ENCODE measurements at regions not wholly inside any gene's neighbourhood (a gene's known extent, or its start where the extent isn't known, plus 50 kb on each side); places are given as distances from the start of the nearest gene placed in this dataset.

DNA sequence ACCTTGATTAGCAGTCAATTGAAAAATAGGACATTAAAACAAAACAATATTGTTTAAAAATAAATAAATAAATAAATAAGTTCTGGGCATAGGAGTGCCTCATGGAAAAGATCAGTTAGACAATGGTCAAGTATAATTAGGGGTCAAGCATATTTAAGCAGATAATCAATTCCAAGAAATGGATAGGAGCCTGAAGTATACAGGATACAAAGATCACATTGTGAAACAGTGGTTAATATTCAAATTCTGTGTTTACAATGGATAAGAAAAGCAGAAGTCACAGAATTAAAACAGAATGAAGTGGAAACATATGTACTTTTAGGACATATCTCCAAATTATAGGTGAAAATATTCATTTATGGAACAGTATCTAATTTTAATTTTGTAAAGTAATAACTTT lies 1028.6 kb upstream of the CITED2 start:
- no peaks in the 10 kb centered on the region for H3K4me1 ChIP-seq (ENCODE audit: control insufficient read depth in 1 of 2, insufficient read depth in 2 of 2, low read length in 2 of 2)
- ATAC-seq (ENCODE audit: low FRiP score) (no peak), DNase-seq (no peak)

GRCh38 chr6:140401761-140402160 lies 1027.3 kb upstream of the CITED2 start:
- Histone ChIP-seq H3K9me3 (ENCODE audit: control insufficient read depth, low read length) (no peaks in the 10 kb centered on the region), H3K27ac (ENCODE audit: low read depth in 1 of 2, low read length in 2 of 2) (no peak overlapping the region), H3K36me3 (ENCODE audit: control insufficient read depth in 1 of 2, insufficient read depth in 2 of 2, low read length in 1 of 2) (no peaks in the 10 kb centered on the region), H3K4me1 (ENCODE audit: control insufficient read depth in 1 of 2, insufficient read depth in 2 of 2, low read length in 2 of 2) (no peaks in the 10 kb centered on the region), H3K27me3 (ENCODE audit: control insufficient read depth in 1 of 2, insufficient read depth in 2 of 2, low read length in 1 of 2) (no peaks in the 10 kb centered on the region), H3K4me3 (ENCODE audit: low read length in 2 of 2) (no peak overlapping the region)
- WGBS, 2 donors, result 73 to 82% methylated on average over 1 of the region's 1 CpG
- intact Hi-C loops (cut with DNase I), result no loop called here
- ATAC-seq (ENCODE audit: low FRiP score) (no peak), DNase-seq (no peak)

More for the DNA sequence above, 1028.6 kb upstream of the CITED2 start:
- no peak overlapping the region for H3K4me3 ChIP-seq (ENCODE audit: low read length in 2 of 2)
- no peaks in the 10 kb centered on the region for H3K36me3 ChIP-seq (ENCODE audit: control insufficient read depth in 1 of 2, insufficient read depth in 2 of 2, low read length in 1 of 2)
- no peak overlapping the region for H3K27ac ChIP-seq (ENCODE audit: low read depth in 1 of 2, low read length in 2 of 2)
- H3K9me3 ChIP-seq (ENCODE audit: control insufficient read depth, low read length), result no peaks in the 10 kb centered on the region
- no peaks in the 10 kb centered on the region for H3K27me3 ChIP-seq (ENCODE audit: control insufficient read depth in 1 of 2, insufficient read depth in 2 of 2, low read length in 1 of 2)
- intact Hi-C loops (cut with DNase I), result no loop called here

- H3K9me3 ChIP-seq (ENCODE audit: control insufficient read depth, low read length), result no peaks in the 10 kb centered on the region
- intact Hi-C loops (cut with DNase I), result no loop called here
- ATAC-seq (ENCODE audit: low FRiP score), result no peak
- no peaks in the 10 kb centered on the region for H3K4me1 ChIP-seq (ENCODE audit: control insufficient read depth in 1 of 2, insufficient read depth in 2 of 2, low read length in 2 of 2)
- H3K27ac ChIP-seq (ENCODE audit: low read depth in 1 of 2, low read length in 2 of 2), result no peak overlapping the region
- H3K27me3 ChIP-seq (ENCODE audit: control insufficient read depth in 1 of 2, insufficient read depth in 2 of 2, low read length in 1 of 2), result no peaks in the 10 kb centered on the region
- H3K4me3 ChIP-seq (ENCODE audit: low read length in 2 of 2), result no peak overlapping the region
- peaks cover 0 to 1% of the 10 kb centered on the region in 2 donors for H3K36me3 ChIP-seq (ENCODE audit: control insufficient read depth in 1 of 2, insufficient read depth in 2 of 2, low read length in 1 of 2)
- DNase-seq, result no peak
These were observed 1023.6 kb upstream of the CITED2 start for GRCh38 chr6:140398076-140398475.

- no peak for DNase-seq
- H3K4me3 ChIP-seq (ENCODE audit: low read length in 2 of 2), result no peak overlapping the region
- H3K4me1 ChIP-seq (ENCODE audit: control insufficient read depth in 1 of 2, insufficient read depth in 2 of 2, low read length in 2 of 2), result no peaks in the 10 kb centered on the region
- H3K27ac ChIP-seq (ENCODE audit: low read depth in 1 of 2, low read length in 2 of 2), result no peak overlapping the region
- WGBS, 2 donors, result 82 to 84% methylated on average over 1 of the region's 1 CpG
- H3K9me3 ChIP-seq (ENCODE audit: control insufficient read depth, low read length), result no peaks in the 10 kb centered on the region
- H3K36me3 ChIP-seq (ENCODE audit: control insufficient read depth in 1 of 2, insufficient read depth in 2 of 2, low read length in 1 of 2), result peaks cover 0 to 1% of the 10 kb centered on the region in 2 donors
- intact Hi-C loops (cut with DNase I), result no loop called here
- ATAC-seq (ENCODE audit: low FRiP score), result no peak
- H3K27me3 ChIP-seq (ENCODE audit: control insufficient read depth in 1 of 2, insufficient read depth in 2 of 2, low read length in 1 of 2), result no peaks in the 10 kb centered on the region
These were observed 1022.7 kb upstream of the CITED2 start for GRCh38 chr6:140397106-140397505.

DNA sequence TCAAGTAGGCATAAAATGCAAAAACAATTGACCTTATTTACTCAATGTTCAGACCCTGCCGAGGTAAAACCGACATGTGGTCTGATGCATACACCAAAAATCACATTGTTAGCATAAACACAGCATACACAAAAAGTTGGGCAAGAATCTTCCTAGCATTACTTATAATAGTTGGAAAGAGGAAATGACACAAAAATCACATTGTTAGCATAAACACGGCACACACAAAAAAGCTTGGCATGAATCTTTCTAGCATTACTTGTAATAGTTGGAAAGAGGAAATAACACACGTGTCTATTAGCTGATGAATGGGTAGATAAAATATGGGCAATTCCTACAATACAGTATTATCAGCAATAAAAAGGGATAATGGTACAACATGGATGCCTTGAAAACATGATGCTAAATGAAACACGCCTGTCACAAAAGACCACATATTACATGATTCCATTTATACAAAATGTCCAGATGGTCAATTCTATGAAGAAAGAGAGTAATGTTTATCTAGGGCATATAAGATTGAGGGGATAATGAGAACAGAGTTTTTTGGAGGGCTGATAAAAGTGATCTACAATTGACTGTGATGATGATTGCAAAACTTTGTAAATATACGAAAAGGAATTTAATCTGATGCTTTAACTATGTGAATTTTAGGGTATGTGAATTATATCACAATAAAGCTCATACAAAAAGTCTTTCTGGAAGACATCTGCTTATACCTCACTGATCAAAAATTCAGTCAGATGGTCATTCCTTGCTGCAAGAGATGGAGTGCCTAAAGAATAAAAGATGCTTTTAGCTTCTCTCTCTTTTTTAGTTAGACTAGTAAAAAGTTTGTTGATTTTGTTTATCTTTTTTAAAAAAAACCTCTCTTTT lies 1019.5 kb upstream of the CITED2 start:
- no peaks in the 10 kb centered on the region for H3K27me3 ChIP-seq (ENCODE audit: control insufficient read depth in 1 of 2, insufficient read depth in 2 of 2, low read length in 1 of 2)
- H3K4me3 ChIP-seq (ENCODE audit: low read length in 2 of 2), result no peak overlapping the region
- no peaks in the 10 kb centered on the region for H3K4me1 ChIP-seq (ENCODE audit: control insufficient read depth in 1 of 2, insufficient read depth in 2 of 2, low read length in 2 of 2)
- H3K36me3 ChIP-seq (ENCODE audit: control insufficient read depth in 1 of 2, insufficient read depth in 2 of 2, low read length in 1 of 2), result peaks cover 0 to 1% of the 10 kb centered on the region in 2 donors
- DNase-seq, result no peak
- 53% methylated on average over 6 of the region's 6 CpGs for WGBS, 2 donors
- H3K27ac ChIP-seq (ENCODE audit: low read depth in 1 of 2, low read length in 2 of 2), result no peak overlapping the region
- intact Hi-C loops (cut with DNase I), result no loop called here
- H3K9me3 ChIP-seq (ENCODE audit: control insufficient read depth, low read length), result no peaks in the 10 kb centered on the region
- no peak for ATAC-seq (ENCODE audit: low FRiP score)

- ATAC-seq (ENCODE audit: low FRiP score), result no peak
These were observed 1014.4 kb upstream of the CITED2 start for GRCh38 chr6:140388815-140389214.

GRCh38 chr6:140388192-140388802 lies 1013.8 kb upstream of the CITED2 start:
- Histone ChIP-seq H3K9me3 (ENCODE audit: control insufficient read depth, low read length) (no peaks in the 10 kb centered on the region), H3K36me3 (ENCODE audit: control insufficient read depth in 1 of 2, insufficient read depth in 2 of 2, low read length in 1 of 2) (no peaks in the 10 kb centered on the region), H3K27me3 (ENCODE audit: control insufficient read depth in 1 of 2, insufficient read depth in 2 of 2, low read length in 1 of 2) (no peaks in the 10 kb centered on the region), H3K27ac (ENCODE audit: low read depth in 1 of 2, low read length in 2 of 2) (no peak overlapping the region), H3K4me1 (ENCODE audit: control insufficient read depth in 1 of 2, insufficient read depth in 2 of 2, low read length in 2 of 2) (no peaks in the 10 kb centered on the region), H3K4me3 (ENCODE audit: low read length in 2 of 2) (no peak overlapping the region)
- DNase-seq (no peak), ATAC-seq (ENCODE audit: low FRiP score) (no peak)
- intact Hi-C loops (cut with DNase I), result no loop called here
- WGBS, 2 donors, result 94 to 96% methylated on average over 2 of the region's 2 CpGs

More at GRCh38 chr6:140388815-140389214, 1014.4 kb upstream of the CITED2 start:
- H3K36me3 ChIP-seq (ENCODE audit: control insufficient read depth in 1 of 2, insufficient read depth in 2 of 2, low read length in 1 of 2), result no peaks in the 10 kb centered on the region
- no peaks in the 10 kb centered on the region for H3K4me1 ChIP-seq (ENCODE audit: control insufficient read depth in 1 of 2, insufficient read depth in 2 of 2, low read length in 2 of 2)
- H3K4me3 ChIP-seq (ENCODE audit: low read length in 2 of 2), result no peak overlapping the region
- DNase-seq, result no peak
- intact Hi-C loops (cut with DNase I), result no loop called here
- no peaks in the 10 kb centered on the region for H3K9me3 ChIP-seq (ENCODE audit: control insufficient read depth, low read length)
- no peaks in the 10 kb centered on the region for H3K27me3 ChIP-seq (ENCODE audit: control insufficient read depth in 1 of 2, insufficient read depth in 2 of 2, low read length in 1 of 2)
- H3K27ac ChIP-seq (ENCODE audit: low read depth in 1 of 2, low read length in 2 of 2), result no peak overlapping the region
- WGBS, 2 donors, result 96 to 97% methylated on average over 1 of the region's 1 CpG

GRCh38 chr6:140385679-140386078 lies 1011.2 kb upstream of the CITED2 start:
- WGBS, 2 donors, result 85 to 94% methylated on average over 3 of the region's 3 CpGs
- no peak overlapping the region for H3K4me3 ChIP-seq (ENCODE audit: low read length in 2 of 2)
- no peaks in the 10 kb centered on the region for H3K27me3 ChIP-seq (ENCODE audit: control insufficient read depth in 1 of 2, insufficient read depth in 2 of 2, low read length in 1 of 2)
- no peak for DNase-seq
- no peaks in the 10 kb centered on the region for H3K4me1 ChIP-seq (ENCODE audit: control insufficient read depth in 1 of 2, insufficient read depth in 2 of 2, low read length in 2 of 2)
- intact Hi-C loops (cut with DNase I), result no loop called here
- H3K36me3 ChIP-seq (ENCODE audit: control insufficient read depth in 1 of 2, insufficient read depth in 2 of 2, low read length in 1 of 2), result no peaks in the 10 kb centered on the region
- no peak overlapping the region for H3K27ac ChIP-seq (ENCODE audit: low read depth in 1 of 2, low read length in 2 of 2)
- no peaks in the 10 kb centered on the region for H3K9me3 ChIP-seq (ENCODE audit: control insufficient read depth, low read length)
- no peak for ATAC-seq (ENCODE audit: low FRiP score)

- Histone ChIP-seq H3K4me1 (ENCODE audit: control insufficient read depth in 1 of 2, insufficient read depth in 2 of 2, low read length in 2 of 2) (no peaks in the 10 kb centered on the region), H3K4me3 (ENCODE audit: low read length in 2 of 2) (no peak overlapping the region), H3K27me3 (ENCODE audit: control insufficient read depth in 1 of 2, insufficient read depth in 2 of 2, low read length in 1 of 2) (no peaks in the 10 kb centered on the region), H3K9me3 (ENCODE audit: control insufficient read depth, low read length) (no peaks in the 10 kb centered on the region), H3K27ac (ENCODE audit: low read depth in 1 of 2, low read length in 2 of 2) (no peak overlapping the region), H3K36me3 (ENCODE audit: control insufficient read depth in 1 of 2, insufficient read depth in 2 of 2, low read length in 1 of 2) (no peaks in the 10 kb centered on the region)
- 84 to 85% methylated on average over 2 of the region's 2 CpGs for WGBS, 2 donors
- intact Hi-C loops (cut with DNase I), result no loop called here
- no peak for ATAC-seq (ENCODE audit: low FRiP score)
- no peak for DNase-seq
These were observed 1007.9 kb upstream of the CITED2 start for GRCh38 chr6:140382355-140382754.
